HEK293 (cell line): ENCODE measurements at regions not wholly inside any gene's neighbourhood (a gene's known extent, or its start where the extent isn't known, plus 50 kb on each side); places are given as distances from the start of the nearest gene placed in this dataset.

ENCODE experiments used
- CTCF ChIA-PET: fragments of 350-600 bp; formaldehyde crosslinking; extraction: SDS; loops from one replicate; lab custom pipeline; 2021; ENCODE audit warnings: antibody characterized with exemption; lab: Yijun Ruan, JAX
- POLR2A ChIA-PET: fragments of 300-600 bp; formaldehyde crosslinking; extraction: SDS; loops from one replicate; lab custom pipeline; 2020; ENCODE audit warnings: antibody characterized with exemption, inconsistent platforms; lab: Yijun Ruan, JAX
- H3K27ac ChIP-seq: fragments of 200-500 bp; sonication (Bioruptor generic); 2 replicates; pipeline ENCODE4 v1.5.1; 2014; ENCODE audit warnings: low read depth, low read length, control low read depth, inconsistent platforms; ENCODE audit errors: extremely low read depth
- H3K36me3 ChIP-seq, 2 experiments: fragments of 200-500 bp in 1 of 2; sonication (Bioruptor generic) in 1 of 2; 1 replicate in 1 of 2; 2 replicates in 1 of 2; pipeline ENCODE4 v1.5.1; 2014 to 2017; ENCODE audit warnings: inconsistent platforms in 2 of 2, low read length in 2 of 2; ENCODE audit not compliant: control insufficient read depth in 2 of 2, insufficient read depth in 1 of 2
- H3K4me1 ChIP-seq: fragments of 200-500 bp; sonication (Bioruptor generic); 2 replicates; pipeline ENCODE4 v1.5.1; 2014; ENCODE audit warnings: mild to moderate bottlenecking, low read length, inconsistent platforms; ENCODE audit not compliant: control insufficient read depth, insufficient read depth
- H3K4me3 ChIP-seq: 2 replicates; pipeline ENCODE4 v1.5.1; 2011; ENCODE audit warnings: low read depth, mild to moderate bottlenecking, control low read depth, low read length, moderate library complexity
- H3K9me3 ChIP-seq: fragments of 200-500 bp; sonication (Bioruptor generic); 2 replicates; pipeline ENCODE4 v1.5.1; 2014; ENCODE audit warnings: low read depth, low read length, inconsistent platforms; ENCODE audit not compliant: control insufficient read depth, insufficient read depth
- FEZF1 ChIP-seq: fragments of 450-650 bp; formaldehyde crosslinking; IDR thresholded peaks from 2 replicates; pipeline ENCODE4 v1.5.1; 2016; ENCODE audit warnings: missing biosample characterization, missing genetic modification characterization
- HOXA7 ChIP-seq: sonication (generic); formaldehyde crosslinking; IDR thresholded peaks from 2 replicates; pipeline ENCODE4 v1.8.1; 2022; ENCODE audit warnings: missing genetic modification reagents, borderline replicate concordance
- KLF16 ChIP-seq: fragments of 450-650 bp; formaldehyde crosslinking; IDR thresholded peaks from 2 replicates; pipeline ENCODE4 v1.5.1; 2017; ENCODE audit warnings: missing biosample characterization, missing genetic modification characterization
- RBAK ChIP-seq: fragments of 450-650 bp; formaldehyde crosslinking; IDR thresholded peaks from 2 replicates; pipeline ENCODE4 v1.5.1; 2016; ENCODE audit warnings: missing biosample characterization, missing genetic modification characterization
- ZBTB1 ChIP-seq: fragments of 450-650 bp; formaldehyde crosslinking; IDR thresholded peaks from 2 replicates; pipeline ENCODE4 v1.5.1; 2016; ENCODE audit warnings: missing biosample characterization, missing genetic modification characterization
- ZBTB21 ChIP-seq: fragments of 450-650 bp; formaldehyde crosslinking; IDR thresholded peaks from 2 replicates; pipeline ENCODE4 v1.5.1; 2017; ENCODE audit warnings: missing biosample characterization, missing genetic modification characterization
- ZBTB8A ChIP-seq: fragments of 450-650 bp; formaldehyde crosslinking; IDR thresholded peaks from 2 replicates; pipeline ENCODE4 v1.5.1; 2016; ENCODE audit warnings: missing biosample characterization, missing genetic modification characterization
- ZNF146 ChIP-seq: fragments of 450-650 bp; formaldehyde crosslinking; IDR thresholded peaks from 2 replicates; pipeline ENCODE4 v1.5.1; 2016; ENCODE audit warnings: missing biosample characterization, missing genetic modification characterization
- ZNF155 ChIP-seq: fragments of 450-650 bp; formaldehyde crosslinking; IDR thresholded peaks from 2 replicates; pipeline ENCODE4 v1.5.1; 2016; ENCODE audit warnings: missing biosample characterization, missing genetic modification characterization
- ZNF169 ChIP-seq: fragments of 450-650 bp; formaldehyde crosslinking; IDR thresholded peaks from 2 replicates; pipeline ENCODE4 v1.5.1; 2016; ENCODE audit warnings: missing biosample characterization, missing genetic modification characterization
- ZNF223 ChIP-seq: fragments of 450-650 bp; formaldehyde crosslinking; IDR thresholded peaks from 2 replicates; pipeline ENCODE4 v1.5.1; 2016; ENCODE audit warnings: missing biosample characterization, missing genetic modification characterization
- ZNF391 ChIP-seq: fragments of 450-650 bp; formaldehyde crosslinking; IDR thresholded peaks from 2 replicates; pipeline ENCODE4 v1.5.1; 2016; ENCODE audit warnings: low read depth, missing biosample characterization, missing genetic modification characterization, borderline replicate concordance
- ZNF514 ChIP-seq: fragments of 450-650 bp; formaldehyde crosslinking; IDR thresholded peaks from 2 replicates; pipeline ENCODE4 v1.5.1; 2016; ENCODE audit warnings: missing biosample characterization, missing genetic modification characterization
- ZNF530 ChIP-seq: fragments of 450-650 bp; formaldehyde crosslinking; IDR thresholded peaks from 2 replicates; pipeline ENCODE4 v1.5.1; 2016; ENCODE audit warnings: low read depth, missing biosample characterization, missing genetic modification characterization
- ZNF555 ChIP-seq: fragments of 450-650 bp; formaldehyde crosslinking; conservative IDR thresholded peaks from 2 replicates; pipeline ENCODE4 v1.5.1; 2017; ENCODE audit warnings: missing biosample characterization, mild to moderate bottlenecking, missing genetic modification characterization, inconsistent platforms
- ZNF621 ChIP-seq: fragments of 450-650 bp; formaldehyde crosslinking; IDR thresholded peaks from 2 replicates; pipeline ENCODE4 v1.5.1; 2017; ENCODE audit warnings: missing biosample characterization, missing genetic modification characterization
- ZNF658 ChIP-seq: fragments of 450-650 bp; formaldehyde crosslinking; IDR thresholded peaks from 2 replicates; pipeline ENCODE4; 2016; ENCODE audit warnings: missing biosample characterization, missing genetic modification characterization
- ZNF747 ChIP-seq: fragments of 450-650 bp; formaldehyde crosslinking; IDR thresholded peaks from 2 replicates; pipeline ENCODE4 v1.5.1; 2016; ENCODE audit warnings: missing biosample characterization, missing genetic modification characterization
- ZNF843 ChIP-seq: fragments of 450-650 bp; formaldehyde crosslinking; IDR thresholded peaks from 2 replicates; pipeline ENCODE4 v1.5.1; 2016; ENCODE audit warnings: missing biosample characterization, missing genetic modification characterization
- TF ChIP-seq, protein P1 (sequence below): fragments of 450-650 bp; formaldehyde crosslinking; conservative IDR thresholded peaks from 2 replicates; pipeline ENCODE4 v1.5.1; 2016; ENCODE audit warnings: low read depth, missing biosample characterization, missing genetic modification characterization
- TF ChIP-seq, protein P2 (sequence below): fragments of 450-650 bp; formaldehyde crosslinking; IDR thresholded peaks from 2 replicates; pipeline ENCODE4 v1.5.1; 2016; ENCODE audit warnings: missing biosample characterization, missing genetic modification characterization
- TF ChIP-seq, protein P3 (sequence below): fragments of 450-650 bp; formaldehyde crosslinking; IDR thresholded peaks from 2 replicates; pipeline ENCODE4 v1.5.1; 2016; ENCODE audit warnings: missing biosample characterization, missing genetic modification characterization, borderline replicate concordance

DNA sequence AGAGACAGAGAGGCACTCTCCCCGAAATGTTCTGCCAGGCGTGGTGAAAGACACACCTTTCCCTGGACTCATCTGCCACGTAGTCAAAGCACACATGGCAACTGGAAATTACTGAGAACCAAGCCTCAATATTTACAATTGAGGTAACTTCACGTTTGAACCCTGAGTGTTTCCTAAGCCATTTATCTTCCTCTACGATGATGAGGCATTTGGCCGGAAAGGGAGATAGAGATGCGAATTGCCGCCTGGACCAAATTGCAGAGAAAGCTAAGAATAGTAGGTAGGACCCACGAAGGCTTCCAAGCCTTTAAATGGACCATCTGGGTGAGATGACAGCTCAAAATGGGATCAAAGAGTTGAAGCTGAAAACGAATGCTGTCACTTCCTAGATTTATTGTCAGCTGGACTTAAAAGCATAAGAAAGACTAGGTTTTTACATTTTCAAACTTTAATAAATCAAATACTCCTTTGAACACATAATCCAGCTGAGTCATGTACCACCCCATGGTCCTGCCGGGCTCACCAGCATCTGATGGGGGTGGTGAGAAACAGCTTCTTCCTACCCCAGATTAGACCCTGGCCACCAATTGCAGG is 135.6 kb upstream of the LYZL2 start:
- TF ChIP-seq ZNF514 (tag by site-specific recombination) = no peak
- no peak for TF ChIP-seq ZNF747 (tag by site-specific recombination)
- TF ChIP-seq ZNF555 (tag by site-specific recombination) = no peak
- no peak for TF ChIP-seq ZNF155
- TF ChIP-seq, protein P1, sequence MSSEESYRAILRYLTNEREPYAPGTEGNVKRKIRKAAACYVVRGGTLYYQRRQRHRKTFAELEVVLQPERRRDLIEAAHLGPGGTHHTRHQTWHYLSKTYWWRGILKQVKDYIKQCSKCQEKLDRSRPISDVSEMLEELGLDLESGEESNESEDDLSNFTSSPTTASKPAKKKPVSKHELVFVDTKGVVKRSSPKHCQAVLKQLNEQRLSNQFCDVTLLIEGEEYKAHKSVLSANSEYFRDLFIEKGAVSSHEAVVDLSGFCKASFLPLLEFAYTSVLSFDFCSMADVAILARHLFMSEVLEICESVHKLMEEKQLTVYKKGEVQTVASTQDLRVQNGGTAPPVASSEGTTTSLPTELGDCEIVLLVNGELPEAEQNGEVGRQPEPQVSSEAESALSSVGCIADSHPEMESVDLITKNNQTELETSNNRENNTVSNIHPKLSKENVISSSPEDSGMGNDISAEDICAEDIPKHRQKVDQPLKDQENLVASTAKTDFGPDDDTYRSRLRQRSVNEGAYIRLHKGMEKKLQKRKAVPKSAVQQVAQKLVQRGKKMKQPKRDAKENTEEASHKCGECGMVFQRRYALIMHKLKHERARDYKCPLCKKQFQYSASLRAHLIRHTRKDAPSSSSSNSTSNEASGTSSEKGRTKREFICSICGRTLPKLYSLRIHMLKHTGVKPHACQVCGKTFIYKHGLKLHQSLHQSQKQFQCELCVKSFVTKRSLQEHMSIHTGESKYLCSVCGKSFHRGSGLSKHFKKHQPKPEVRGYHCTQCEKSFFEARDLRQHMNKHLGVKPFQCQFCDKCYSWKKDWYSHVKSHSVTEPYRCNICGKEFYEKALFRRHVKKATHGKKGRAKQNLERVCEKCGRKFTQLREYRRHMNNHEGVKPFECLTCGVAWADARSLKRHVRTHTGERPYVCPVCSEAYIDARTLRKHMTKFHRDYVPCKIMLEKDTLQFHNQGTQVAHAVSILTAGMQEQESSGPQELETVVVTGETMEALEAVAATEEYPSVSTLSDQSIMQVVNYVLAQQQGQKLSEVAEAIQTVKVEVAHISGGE (tag by site-specific recombination) = no peak
- no peak for TF ChIP-seq ZNF223 (tag by site-specific recombination)
- TF ChIP-seq ZNF621 (tag by site-specific recombination) = no peak
- no peak for TF ChIP-seq RBAK (tag by site-specific recombination)
- TF ChIP-seq ZBTB1 (tag by site-specific recombination) = no peak
- no peak for TF ChIP-seq KLF16 (tag by site-specific recombination)
- no peak for TF ChIP-seq ZNF658 (tag by site-specific recombination)
- TF ChIP-seq, protein P2, sequence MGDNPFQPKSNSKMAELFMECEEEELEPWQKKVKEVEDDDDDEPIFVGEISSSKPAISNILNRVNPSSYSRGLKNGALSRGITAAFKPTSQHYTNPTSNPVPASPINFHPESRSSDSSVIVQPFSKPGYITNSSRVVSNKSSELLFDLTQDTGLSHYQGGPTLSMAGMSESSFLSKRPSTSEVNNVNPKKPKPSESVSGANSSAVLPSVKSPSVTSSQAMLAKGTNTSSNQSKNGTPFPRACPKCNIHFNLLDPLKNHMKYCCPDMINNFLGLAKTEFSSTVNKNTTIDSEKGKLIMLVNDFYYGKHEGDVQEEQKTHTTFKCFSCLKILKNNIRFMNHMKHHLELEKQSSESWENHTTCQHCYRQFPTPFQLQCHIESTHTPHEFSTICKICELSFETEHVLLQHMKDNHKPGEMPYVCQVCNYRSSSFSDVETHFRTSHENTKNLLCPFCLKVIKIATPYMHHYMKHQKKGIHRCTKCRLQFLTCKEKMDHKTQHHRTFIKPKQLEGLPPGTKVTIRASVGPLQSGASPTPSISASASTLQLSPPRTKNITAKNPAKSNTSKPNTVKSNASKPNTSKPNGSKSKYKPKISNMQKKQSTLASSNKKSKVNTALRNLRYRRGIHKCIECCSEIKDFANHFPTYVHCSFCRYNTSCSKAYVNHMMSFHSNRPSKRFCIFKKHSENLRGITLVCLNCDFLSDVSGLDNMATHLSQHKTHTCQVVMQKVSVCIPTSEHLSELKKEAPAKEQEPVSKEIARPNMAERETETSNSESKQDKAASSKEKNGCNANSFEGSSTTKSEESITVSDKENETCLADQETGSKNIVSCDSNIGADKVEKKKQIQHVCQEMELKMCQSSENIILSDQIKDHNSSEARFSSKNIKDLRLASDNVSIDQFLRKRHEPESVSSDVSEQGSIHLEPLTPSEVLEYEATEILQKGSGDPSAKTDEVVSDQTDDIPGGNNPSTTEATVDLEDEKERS (tag by site-specific recombination) = no peak
- no peak for TF ChIP-seq FEZF1 (tag by site-specific recombination)
- TF ChIP-seq ZNF146 (tag by site-specific recombination) = no peak
- no peak for TF ChIP-seq ZNF530 (tag by site-specific recombination)
- TF ChIP-seq ZBTB21 (tag by site-specific recombination) = no peak
- no peak for TF ChIP-seq ZNF843 (tag by site-specific recombination)
- TF ChIP-seq ZBTB8A = no peak
- no peak for TF ChIP-seq ZNF169 (tag by site-specific recombination)
- POLR2A ChIA-PET = no interaction called here
- H3K4me3 ChIP-seq = no peak overlapping the region
- H3K36me3 ChIP-seq = no peaks in the 10 kb centered on the region
- no peaks in the 10 kb centered on the region for H3K4me1 ChIP-seq
- no peak overlapping the region for H3K27ac ChIP-seq
- no peaks in the 10 kb centered on the region for H3K9me3 ChIP-seq
- CTCF ChIA-PET = interaction anchor here (0.7 to 1.1 kb wide), 2 partner anchors 18 to 772 kb away, joined by 3 to 6 read pairs; no protein-coding TSS in a partner anchor

DNA sequence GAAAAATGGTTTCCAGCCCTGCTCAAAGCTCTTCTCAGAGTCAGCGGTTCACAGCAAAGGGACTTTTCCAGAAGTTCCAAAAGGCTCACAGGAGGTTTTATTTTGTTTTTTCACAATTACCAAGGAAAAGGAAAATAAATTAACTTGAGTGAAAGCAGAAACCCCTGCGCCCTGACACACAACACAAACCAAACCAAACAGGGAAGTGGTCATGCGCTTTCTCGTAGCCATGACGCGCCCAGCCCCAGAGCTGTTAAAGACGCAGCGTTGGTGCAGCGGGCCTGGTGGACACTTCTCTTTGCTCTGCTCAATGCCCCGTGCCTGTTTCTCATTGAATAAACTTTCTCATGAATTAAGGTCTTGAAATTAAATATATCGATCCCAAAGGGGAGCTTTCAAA is 134.4 kb upstream of the LYZL2 start:
- no peaks in the 10 kb centered on the region for H3K36me3 ChIP-seq
- no peak overlapping the region for H3K27ac ChIP-seq
- POLR2A ChIA-PET = no interaction called here
- CTCF ChIA-PET = interaction anchor here (0.5 to 0.7 kb wide), 3 partner anchors 12 to 1424 kb away, joined by 3 to 5 read pairs (median 4); no protein-coding TSS in a partner anchor
- no peaks in the 10 kb centered on the region for H3K4me1 ChIP-seq
- H3K9me3 ChIP-seq = no peaks in the 10 kb centered on the region
- TF ChIP-seq HOXA7 (CRISPR knock-in tag) (no peak), ZNF391 (tag by site-specific recombination) (no peak)
- TF ChIP-seq, protein P3, sequence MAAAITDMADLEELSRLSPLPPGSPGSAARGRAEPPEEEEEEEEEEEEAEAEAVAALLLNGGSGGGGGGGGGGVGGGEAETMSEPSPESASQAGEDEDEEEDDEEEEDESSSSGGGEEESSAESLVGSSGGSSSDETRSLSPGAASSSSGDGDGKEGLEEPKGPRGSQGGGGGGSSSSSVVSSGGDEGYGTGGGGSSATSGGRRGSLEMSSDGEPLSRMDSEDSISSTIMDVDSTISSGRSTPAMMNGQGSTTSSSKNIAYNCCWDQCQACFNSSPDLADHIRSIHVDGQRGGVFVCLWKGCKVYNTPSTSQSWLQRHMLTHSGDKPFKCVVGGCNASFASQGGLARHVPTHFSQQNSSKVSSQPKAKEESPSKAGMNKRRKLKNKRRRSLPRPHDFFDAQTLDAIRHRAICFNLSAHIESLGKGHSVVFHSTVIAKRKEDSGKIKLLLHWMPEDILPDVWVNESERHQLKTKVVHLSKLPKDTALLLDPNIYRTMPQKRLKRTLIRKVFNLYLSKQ (tag by site-specific recombination) = no peak
- H3K4me3 ChIP-seq = no peak overlapping the region
